ENCODE measurements at regions not wholly inside any gene's neighbourhood (a gene's known extent, or its start where the extent isn't known, plus 50 kb on each side); places are given as distances from the start of the nearest gene placed in this dataset.

GRCh38 chr1:219317762-219318353, 144.2 kb downstream of the LYPLAL1 start:
- no peak for DNase-seq (ENCODE audit: low read depth in 2 of 2)

- DNase-seq (ENCODE audit: low read depth in 2 of 2), result no peak
These were observed 142.4 kb downstream of the LYPLAL1 start for GRCh38 chr1:219316066-219316465.

GRCh38 chr1:219313961-219314360, 140.3 kb downstream of the LYPLAL1 start:
- no peak for DNase-seq (ENCODE audit: low read depth in 2 of 2)

GRCh38 chr1:219312967-219313366, 139.3 kb downstream of the LYPLAL1 start:
- DNase-seq (ENCODE audit: low read depth in 2 of 2), result no peak

- no peak for DNase-seq (ENCODE audit: low read depth in 2 of 2)
These were observed 136.6 kb downstream of the LYPLAL1 start for GRCh38 chr1:219310181-219310728.

GRCh38 chr1:219308367-219308766, 134.7 kb downstream of the LYPLAL1 start:
- DNase-seq (ENCODE audit: low read depth in 2 of 2), result no peak

- DNase-seq (ENCODE audit: low read depth in 2 of 2), result no peak
These were observed 130.8 kb downstream of the LYPLAL1 start for GRCh38 chr1:219304227-219305226.

GRCh38 chr1:219302697-219303096, 129.0 kb downstream of the LYPLAL1 start:
- DNase-seq (ENCODE audit: low read depth in 2 of 2), result no peak

GRCh38 chr1:219299420-219299819, 125.7 kb downstream of the LYPLAL1 start:
- DNase-seq (ENCODE audit: low read depth in 2 of 2), result no peak

GRCh38 chr1:219298571-219299148, 125.0 kb downstream of the LYPLAL1 start:
- no peak for DNase-seq (ENCODE audit: low read depth in 2 of 2)

GRCh38 chr1:219296430-219297355, 123.0 kb downstream of the LYPLAL1 start:
- DNase-seq (ENCODE audit: low read depth in 2 of 2), result no peak

- DNase-seq (ENCODE audit: low read depth in 2 of 2), result no peak
These were observed 120.6 kb downstream of the LYPLAL1 start for GRCh38 chr1:219294251-219294650.

- no peak for DNase-seq (ENCODE audit: low read depth in 2 of 2)
These were observed 119.7 kb downstream of the LYPLAL1 start for GRCh38 chr1:219293410-219293809.

GRCh38 chr1:219292999-219293398, 119.3 kb downstream of the LYPLAL1 start:
- no peak for DNase-seq (ENCODE audit: low read depth in 2 of 2)

GRCh38 chr1:219292341-219292740, 118.7 kb downstream of the LYPLAL1 start:
- DNase-seq (ENCODE audit: low read depth in 2 of 2), result no peak

- DNase-seq (ENCODE audit: low read depth in 2 of 2), result no peak
These were observed 115.5 kb downstream of the LYPLAL1 start for GRCh38 chr1:219289171-219289570.

GRCh38 chr1:219283541-219283940, 109.9 kb downstream of the LYPLAL1 start:
- DNase-seq (ENCODE audit: low read depth in 2 of 2), result no peak

GRCh38 chr1:219281831-219282230, 108.2 kb downstream of the LYPLAL1 start:
- no peak for DNase-seq (ENCODE audit: low read depth in 2 of 2)

- DNase-seq (ENCODE audit: low read depth in 2 of 2), result no peak
These were observed 105.5 kb downstream of the LYPLAL1 start for GRCh38 chr1:219279017-219279770.

GRCh38 chr1:219278288-219278687, 104.6 kb downstream of the LYPLAL1 start:
- no peak for DNase-seq (ENCODE audit: low read depth in 2 of 2)
